Liver (tissue), 7 donors: ENCODE measurements at regions not wholly inside any gene's neighbourhood (a gene's known extent, or its start where the extent isn't known, plus 50 kb on each side); places are given as distances from the start of the nearest gene placed in this dataset.

Experiments
- DNase-seq: peaks from one replicate; pipeline ENCODE4 v3.0.0-alpha.2; 2017; ENCODE audit warnings: low spot score
- H3K27ac ChIP-seq, 2 donors: one replicate each; pipeline ENCODE4 v1.7.0; 2013; ENCODE audit warnings: inconsistent platforms in 2 of 2, low read length in 2 of 2, control low read depth in 1 of 2, low read depth in 1 of 2, mild to moderate bottlenecking in 1 of 2
- H3K27me3 ChIP-seq, 4 donors: one replicate each; pipeline versions ENCODE4 v1.6.1 to v1.7.0; 2013; ENCODE audit warnings: low read length in 3 of 4, inconsistent platforms in 1 of 4, mild to moderate bottlenecking in 1 of 4, moderate library complexity in 1 of 4; ENCODE audit not compliant: control insufficient read depth in 4 of 4, insufficient read depth in 4 of 4
- H3K36me3 ChIP-seq, 4 donors: one replicate each; pipeline versions ENCODE4 v1.6.1 to v1.7.0; 2013; ENCODE audit warnings: low read length in 3 of 4, mild to moderate bottlenecking in 3 of 4, low read depth in 1 of 4, moderate library complexity in 1 of 4; ENCODE audit not compliant: control insufficient read depth in 4 of 4, insufficient read depth in 3 of 4
- H3K4me1 ChIP-seq, 4 donors: one replicate each; pipeline versions ENCODE4 v1.6.1 to v1.7.0; 2013; ENCODE audit warnings: low read length in 3 of 4, mild to moderate bottlenecking in 3 of 4, moderate library complexity in 1 of 4; ENCODE audit not compliant: control insufficient read depth in 4 of 4, insufficient read depth in 4 of 4
- H3K4me3 ChIP-seq, 3 donors: one replicate each; pipeline versions ENCODE4 v1.6.1 to v1.7.0; 2013; ENCODE audit warnings: low read length in 3 of 3, control low read depth in 1 of 3, low read depth in 1 of 3, mild to moderate bottlenecking in 1 of 3
- H3K9ac ChIP-seq, 2 donors: one replicate each; pipeline ENCODE4 v1.7.0; 2013; ENCODE audit warnings: low read length in 2 of 2, mild to moderate bottlenecking in 2 of 2, moderate library complexity in 2 of 2, control low read depth in 1 of 2, low read depth in 1 of 2
- H3K9me3 ChIP-seq, 4 donors: one replicate each; pipeline versions ENCODE4 v1.6.1 to v1.7.0; 2013; ENCODE audit warnings: low read length in 3 of 4; ENCODE audit not compliant: control insufficient read depth in 4 of 4
- EGR1 ChIP-seq, 2 donors: IDR thresholded peaks; 2 replicates each; pipeline ENCODE4 v1.6.1; 2016 to 2018; ENCODE audit warnings: antibody characterized with exemption in 2 of 2, low read depth in 2 of 2
- FOXA1 ChIP-seq: IDR thresholded peaks from 2 replicates; pipeline ENCODE4 v1.6.1; 2016; ENCODE audit warnings: antibody characterized with exemption
- GABPA ChIP-seq, 2 donors: IDR thresholded peaks in 1 of 2; conservative IDR thresholded peaks in 1 of 2; 2 replicates each; pipeline ENCODE4 v1.6.1; 2016; ENCODE audit warnings: antibody characterized with exemption in 2 of 2, mild to moderate bottlenecking in 1 of 2, moderate library complexity in 1 of 2
- HNF4G ChIP-seq: IDR thresholded peaks from 2 replicates; pipeline ENCODE4 v1.6.1; 2016; ENCODE audit warnings: antibody characterized with exemption
- NR2F2 ChIP-seq: IDR thresholded peaks from 2 replicates; pipeline ENCODE4 v1.6.1; 2016; ENCODE audit warnings: antibody characterized with exemption
- RAD21 ChIP-seq, 2 donors: IDR thresholded peaks; 2 replicates each; pipeline ENCODE4 v1.6.1; 2016; ENCODE audit warnings: antibody characterized with exemption in 2 of 2, mild to moderate bottlenecking in 2 of 2
- RXRA ChIP-seq, 2 donors: IDR thresholded peaks; 2 replicates each; pipeline ENCODE4 v1.6.1; 2017 to 2018; ENCODE audit warnings: antibody characterized with exemption in 2 of 2, mild to moderate bottlenecking in 1 of 2
- SP1 ChIP-seq: IDR thresholded peaks from 2 replicates; pipeline ENCODE4 v1.6.1; 2018; ENCODE audit warnings: antibody characterized with exemption, mild to moderate bottlenecking
- TAF1 ChIP-seq: conservative IDR thresholded peaks from 2 replicates; pipeline ENCODE4 v1.6.1; 2016; ENCODE audit warnings: antibody characterized with exemption, mild to moderate bottlenecking
- ZBTB33 ChIP-seq: IDR thresholded peaks from 2 replicates; pipeline ENCODE4 v1.6.1; 2016; ENCODE audit warnings: antibody characterized with exemption
- WGBS: extraction: QIAGEN DNeasy Blood & Tissue Kit; methylation state at CpG from one replicate; pipeline ENCODE4 v1.1.7; 2013; 5-methylcytosine and 5-hydroxymethylcytosine counted together
- TF ChIP-seq, protein P1 (sequence below): IDR thresholded peaks from 2 replicates; pipeline ENCODE4 v1.6.1; 2016; ENCODE audit warnings: antibody characterized with exemption
- TF ChIP-seq, protein P2 (sequence below): IDR thresholded peaks from 2 replicates; pipeline ENCODE4 v1.6.1; 2016; ENCODE audit warnings: antibody characterized with exemption
- TF ChIP-seq, protein P3 (sequence below): IDR thresholded peaks from 2 replicates; pipeline ENCODE4 v1.6.1; 2016; ENCODE audit warnings: antibody characterized with exemption, mild to moderate bottlenecking
- donor health status: healthy.
- donor health status: healthy.
- donor health status: healthy.
- donor health status: healthy.

GRCh38 chr4:89173336-89174090 is 62.2 kb downstream of the TIGD2 start:
- Histone ChIP-seq H3K9ac (no peak overlapping the region), H3K4me3 (no peak overlapping the region), H3K4me1 (peaks cover 0 to 2% (median 0%) of the 10 kb centered on the region in 4 donors), H3K27ac (no peak overlapping the region), H3K9me3 (no peaks in the 10 kb centered on the region), H3K27me3 (no peaks in the 10 kb centered on the region), H3K36me3 (no peaks in the 10 kb centered on the region)
- DNase-seq: no peak
- 79% methylated on average over 13 of the region's 13 CpGs for WGBS
- TF ChIP-seq EGR1 (IDR thresholded peaks at IDR 0.05; ENCODE audit: low read depth in 2 of 2) (no peak), FOXA1 (no peak), HNF4G (no peak), RAD21 (IDR thresholded peaks at IDR 0.05) (no peak), NR2F2 (no peak), TAF1 (no peak), ZBTB33 (no peak), GABPA (IDR thresholded peaks at IDR 0.05 in 1 of 2, conservative IDR thresholded peaks at IDR 0.05 in 1 of 2) (no peak), SP1 (no peak), RXRA (IDR thresholded peaks at IDR 0.05) (no peak)
- TF ChIP-seq, protein P1, sequence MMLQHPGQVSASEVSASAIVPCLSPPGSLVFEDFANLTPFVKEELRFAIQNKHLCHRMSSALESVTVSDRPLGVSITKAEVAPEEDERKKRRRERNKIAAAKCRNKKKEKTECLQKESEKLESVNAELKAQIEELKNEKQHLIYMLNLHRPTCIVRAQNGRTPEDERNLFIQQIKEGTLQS: no peak
- TF ChIP-seq, protein P2, sequence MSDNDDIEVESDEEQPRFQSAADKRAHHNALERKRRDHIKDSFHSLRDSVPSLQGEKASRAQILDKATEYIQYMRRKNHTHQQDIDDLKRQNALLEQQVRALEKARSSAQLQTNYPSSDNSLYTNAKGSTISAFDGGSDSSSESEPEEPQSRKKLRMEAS: no peak
- TF ChIP-seq, protein P3, sequence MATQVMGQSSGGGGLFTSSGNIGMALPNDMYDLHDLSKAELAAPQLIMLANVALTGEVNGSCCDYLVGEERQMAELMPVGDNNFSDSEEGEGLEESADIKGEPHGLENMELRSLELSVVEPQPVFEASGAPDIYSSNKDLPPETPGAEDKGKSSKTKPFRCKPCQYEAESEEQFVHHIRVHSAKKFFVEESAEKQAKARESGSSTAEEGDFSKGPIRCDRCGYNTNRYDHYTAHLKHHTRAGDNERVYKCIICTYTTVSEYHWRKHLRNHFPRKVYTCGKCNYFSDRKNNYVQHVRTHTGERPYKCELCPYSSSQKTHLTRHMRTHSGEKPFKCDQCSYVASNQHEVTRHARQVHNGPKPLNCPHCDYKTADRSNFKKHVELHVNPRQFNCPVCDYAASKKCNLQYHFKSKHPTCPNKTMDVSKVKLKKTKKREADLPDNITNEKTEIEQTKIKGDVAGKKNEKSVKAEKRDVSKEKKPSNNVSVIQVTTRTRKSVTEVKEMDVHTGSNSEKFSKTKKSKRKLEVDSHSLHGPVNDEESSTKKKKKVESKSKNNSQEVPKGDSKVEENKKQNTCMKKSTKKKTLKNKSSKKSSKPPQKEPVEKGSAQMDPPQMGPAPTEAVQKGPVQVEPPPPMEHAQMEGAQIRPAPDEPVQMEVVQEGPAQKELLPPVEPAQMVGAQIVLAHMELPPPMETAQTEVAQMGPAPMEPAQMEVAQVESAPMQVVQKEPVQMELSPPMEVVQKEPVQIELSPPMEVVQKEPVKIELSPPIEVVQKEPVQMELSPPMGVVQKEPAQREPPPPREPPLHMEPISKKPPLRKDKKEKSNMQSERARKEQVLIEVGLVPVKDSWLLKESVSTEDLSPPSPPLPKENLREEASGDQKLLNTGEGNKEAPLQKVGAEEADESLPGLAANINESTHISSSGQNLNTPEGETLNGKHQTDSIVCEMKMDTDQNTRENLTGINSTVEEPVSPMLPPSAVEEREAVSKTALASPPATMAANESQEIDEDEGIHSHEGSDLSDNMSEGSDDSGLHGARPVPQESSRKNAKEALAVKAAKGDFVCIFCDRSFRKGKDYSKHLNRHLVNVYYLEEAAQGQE: no peak

DNA sequence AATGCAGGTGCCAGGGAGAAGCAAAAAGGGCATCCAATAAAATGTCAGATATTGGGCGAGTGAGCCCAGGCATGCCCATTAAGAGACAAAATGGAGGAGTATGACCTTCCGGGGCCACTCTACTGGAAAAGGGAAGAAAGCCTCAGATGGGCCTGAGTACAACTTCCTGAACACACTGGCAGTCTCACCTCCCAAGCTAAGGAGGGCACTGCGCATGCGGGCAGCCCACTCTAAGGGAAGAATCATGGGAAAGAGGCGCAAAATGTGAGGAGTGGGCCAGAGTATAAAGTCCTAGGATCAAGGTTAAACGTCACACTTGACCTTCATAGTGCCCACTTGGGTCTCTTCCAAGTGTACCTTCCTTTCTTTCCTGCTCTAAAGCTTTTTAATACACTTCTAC is 63.5 kb downstream of the TIGD2 start:
- Histone ChIP-seq H3K36me3 (no peaks in the 10 kb centered on the region), H3K27ac (no peak overlapping the region), H3K4me3 (no peak overlapping the region), H3K9me3 (no peaks in the 10 kb centered on the region), H3K4me1 (peaks cover 0 to 2% (median 0%) of the 10 kb centered on the region in 4 donors), H3K27me3 (no peaks in the 10 kb centered on the region), H3K9ac (no peak overlapping the region)
- 96% methylated on average over 6 of the region's 6 CpGs for WGBS
- TF ChIP-seq, protein P1: no peak
- no peak for TF ChIP-seq FOXA1
- no peak for DNase-seq
